Transverse colon (tissue), 4 donors: ENCODE measurements at regions not wholly inside any gene's neighbourhood (a gene's known extent, or its start where the extent isn't known, plus 50 kb on each side); places are given as distances from the start of the nearest gene placed in this dataset.

ENCODE experiments used
- CTCF ChIP-seq, 5 experiments: fragments of 200-600 bp in 3 of 5; fragments of 450-650 bp in 2 of 5; sonication (generic) in 3 of 5; IDR thresholded peaks; 1 replicate in 2 of 5; 2 replicates in 3 of 5; pipeline ENCODE4 v1.5.1; 2016 to 2017; ENCODE audit warnings: antibody characterized with exemption in 5 of 5, inconsistent platforms in 3 of 5, mild to moderate bottlenecking in 2 of 5, moderate library complexity in 1 of 5
- EP300 ChIP-seq: sonication (generic); formaldehyde crosslinking; IDR thresholded peaks from one replicate; pipeline ENCODE4 v1.6.1; 2017; ENCODE audit warnings: antibody characterized with exemption, low read depth
- POLR2A ChIP-seq: fragments of 450-650 bp; IDR thresholded peaks from one replicate; pipeline ENCODE4 v1.6.1; 2016; ENCODE audit warnings: antibody characterized with exemption, mild to moderate bottlenecking, moderate library complexity
- POLR2AphosphoS5 ChIP-seq, 3 donors: sonication (generic); formaldehyde crosslinking; IDR thresholded peaks; one replicate each; pipeline ENCODE4 v1.6.1; 2016; ENCODE audit warnings: antibody characterized with exemption in 3 of 3

DNA sequence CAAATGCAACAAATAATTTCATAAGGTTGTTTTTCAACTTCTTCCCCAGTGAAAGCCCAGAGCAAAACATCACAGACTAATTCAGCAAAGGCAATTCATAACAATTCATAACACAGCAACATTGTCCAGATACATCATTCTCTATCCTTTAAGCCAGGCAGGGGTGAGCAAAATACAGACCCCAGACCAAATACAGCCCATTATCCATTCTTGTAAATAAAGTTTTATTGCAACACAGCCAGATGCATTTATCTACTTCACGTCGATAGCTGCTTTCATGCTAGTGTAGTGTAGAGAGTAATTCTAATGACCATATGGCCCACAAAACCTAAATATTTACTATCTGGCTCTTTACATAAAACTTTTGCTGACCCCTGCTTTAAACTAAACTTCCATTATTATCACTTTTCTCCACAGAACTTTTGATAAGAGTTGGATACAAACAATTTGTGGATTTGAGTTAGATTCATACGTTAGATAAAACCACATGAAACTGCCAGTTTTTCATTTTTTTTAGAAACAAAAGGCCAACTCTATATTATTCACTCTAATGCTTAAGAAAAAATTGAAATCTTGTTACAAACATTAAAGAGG is 174.4 kb downstream of the DUSP6 start:
- TF ChIP-seq POLR2A = no peak
- TF ChIP-seq POLR2AphosphoS5 (IDR thresholded peaks at IDR 0.05) = no peak
- no peak for TF ChIP-seq CTCF (IDR thresholded peaks at IDR 0.05)
- TF ChIP-seq EP300 = no peak
